Common myeloid progenitor, CD34-positive (primary cell): ENCODE measurements at regions not wholly inside any gene's neighbourhood (a gene's known extent, or its start where the extent isn't known, plus 50 kb on each side); places are given as distances from the start of the nearest gene placed in this dataset.

Source experiments
- CTCF ChIA-PET: fragments of 350-600 bp; sonication (Branson Sonifier 250); formaldehyde crosslinking; loops from one replicate; lab custom pipeline; 2021; ENCODE audit warnings: antibody characterized with exemption; lab: Charles Lee
- POLR2A ChIA-PET: fragments of 350-600 bp; sonication (Branson Sonifier 250); formaldehyde crosslinking; loops from one replicate; lab custom pipeline; 2021; ENCODE audit warnings: antibody characterized with exemption; lab: Charles Lee
- DNase-seq, 3 donors: peaks; one replicate each; pipeline versions ENCODE4 v3.0.0 to v3.0.0-alpha.2; 2013
- H3K27ac ChIP-seq, 2 experiments: 1 replicate in 1 of 2; 2 replicates in 1 of 2; pipeline ENCODE4 v1.7.0; 2013; ENCODE audit warnings: inconsistent platforms in 2 of 2, low read length in 2 of 2, mild to moderate bottlenecking in 2 of 2, low read depth in 1 of 2, moderate library complexity in 1 of 2; ENCODE audit not compliant: severe bottlenecking in 2 of 2, insufficient read depth in 1 of 2, poor library complexity in 1 of 2
- H3K27me3 ChIP-seq, 5 experiments: replicated peaks in 2 of 5; 1 replicate in 3 of 5; 2 replicates in 2 of 5; pipeline versions ENCODE4 v1.6.1 to v1.7.0; 2013; ENCODE audit warnings: low read length in 4 of 5, mild to moderate bottlenecking in 2 of 5, moderate library complexity in 2 of 5, inconsistent platforms in 1 of 5; ENCODE audit not compliant: insufficient read depth in 5 of 5, control insufficient read depth in 4 of 5
- H3K36me3 ChIP-seq, 4 experiments: 1 replicate in 2 of 4; 2 replicates in 2 of 4; pipeline versions ENCODE4 v1.6.1 to v1.7.0; 2013; ENCODE audit warnings: low read length in 3 of 4, control low read depth in 1 of 4, mild to moderate bottlenecking in 1 of 4; ENCODE audit not compliant: control insufficient read depth in 4 of 4, insufficient read depth in 4 of 4
- H3K4me1 ChIP-seq, 4 experiments: 1 replicate in 3 of 4; 2 replicates in 1 of 4; pipeline versions ENCODE4 v1.6.1 to v1.7.1; 2013; ENCODE audit warnings: low read length in 3 of 4, mild to moderate bottlenecking in 3 of 4, control low read depth in 1 of 4, inconsistent platforms in 1 of 4, moderate library complexity in 1 of 4; ENCODE audit not compliant: control insufficient read depth in 4 of 4, insufficient read depth in 4 of 4; ENCODE audit errors: control extremely low read depth in 1 of 4
- H3K4me3 ChIP-seq, 7 experiments: 1 replicate in 4 of 7; 2 replicates in 3 of 7; pipeline versions ENCODE4 v1.5.1 to v1.7.0; 2013; ENCODE audit warnings: mild to moderate bottlenecking in 7 of 7, low read length in 6 of 7, moderate library complexity in 6 of 7, inconsistent platforms in 2 of 7, low read depth in 2 of 7, control low read depth in 1 of 7; ENCODE audit not compliant: insufficient read depth in 4 of 7, control insufficient read depth in 1 of 7; ENCODE audit errors: extremely low read depth in 1 of 7
- H3K9me3 ChIP-seq, 5 experiments: 1 replicate in 4 of 5; 2 replicates in 1 of 5; pipeline versions ENCODE4 v1.6.1 to v1.7.1; 2013; ENCODE audit warnings: low read length in 4 of 5, mild to moderate bottlenecking in 2 of 5, inconsistent platforms in 1 of 5, low read depth in 1 of 5, moderate library complexity in 1 of 5; ENCODE audit not compliant: control insufficient read depth in 4 of 5, insufficient read depth in 2 of 5; ENCODE audit errors: control extremely low read depth in 1 of 5
- WGBS: methylation state at CpG from one replicate; pipeline ENCODE4 v1.1.5; 2013; ENCODE audit not compliant: insufficient coverage; 5-methylcytosine and 5-hydroxymethylcytosine counted together

DNA sequence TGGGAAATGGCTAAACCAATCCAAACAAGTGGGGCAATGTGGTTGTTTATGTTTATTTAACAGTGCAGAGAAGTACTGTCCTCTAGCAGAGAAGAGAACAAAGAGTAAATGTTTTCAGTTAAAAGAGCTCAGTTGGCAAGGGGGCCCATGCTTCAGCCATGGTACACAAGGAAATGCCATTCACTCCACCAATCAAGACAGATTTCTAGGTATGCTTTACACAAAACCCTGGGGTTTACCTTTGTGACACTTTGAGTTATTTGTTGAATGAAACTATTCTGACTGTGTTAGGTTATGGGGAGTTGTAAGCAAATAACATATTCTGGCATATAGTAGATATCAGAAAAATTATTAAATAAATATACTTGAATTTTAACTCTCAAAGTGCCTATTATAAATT is 228.5 kb upstream of the MME start:
- Histone ChIP-seq H3K4me1 (no peaks in the 10 kb centered on the region), H3K27ac (no peak overlapping the region), H3K36me3 (no peaks in the 10 kb centered on the region), H3K4me3 (no peak overlapping the region), H3K27me3 (no peaks in the 10 kb centered on the region), H3K9me3 (no peaks in the 10 kb centered on the region)
- no peak for DNase-seq
- CTCF ChIA-PET, result interaction anchor here (1.7 kb wide), 1 partner anchor 10 kb away, joined by 4 read pairs; no protein-coding TSS in a partner anchor
- POLR2A ChIA-PET, result no interaction called here

DNA sequence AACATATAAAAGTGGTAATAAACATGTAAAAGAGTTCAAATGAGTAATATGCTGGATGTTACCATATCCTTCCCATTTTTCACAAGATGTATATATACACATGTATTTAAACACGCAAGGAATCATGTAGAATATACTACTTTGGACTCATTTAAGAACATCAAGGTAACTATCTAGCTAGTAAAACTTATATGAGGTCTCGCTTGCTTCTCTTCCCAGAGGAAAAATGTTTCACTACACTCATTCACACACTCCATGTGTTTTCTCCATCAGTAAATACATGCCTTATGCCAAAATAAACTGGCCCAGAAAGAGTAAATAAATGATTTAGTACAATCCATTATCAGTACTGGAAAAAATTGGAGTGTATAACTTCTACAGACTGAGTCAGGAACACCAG is 229.2 kb upstream of the MME start:
- 100% methylated on average over 2 of the region's 2 CpGs for WGBS
- H3K36me3 ChIP-seq, result no peaks in the 10 kb centered on the region

DNA sequence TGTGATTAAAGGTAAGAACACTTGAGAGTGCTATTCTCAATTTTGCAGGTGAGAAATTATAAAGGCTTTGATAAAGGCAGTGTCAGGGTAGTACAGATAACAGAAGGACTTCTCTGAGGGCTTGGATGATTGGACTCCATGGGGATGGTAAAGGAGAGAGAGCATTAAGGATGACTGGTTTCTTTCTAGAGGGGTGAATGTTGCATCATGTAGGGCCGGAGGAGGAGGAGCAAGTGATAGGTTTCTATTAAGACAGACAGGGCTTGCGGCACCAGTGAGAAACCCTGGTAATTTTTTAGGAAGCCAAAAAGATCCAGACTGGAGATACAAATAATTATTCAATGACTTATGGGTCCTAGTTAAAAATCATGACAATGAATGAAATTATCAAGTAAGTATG is 230.7 kb upstream of the MME start:
- CTCF ChIA-PET, result no interaction called here
- no peak overlapping the region for H3K4me3 ChIP-seq
- no peak for DNase-seq
- 56% methylated on average over 1 of the region's 2 CpGs for WGBS
- peaks cover 0 to 13% (median 7%) of the 10 kb centered on the region in 4 experiments for H3K4me1 ChIP-seq
- no peaks in the 10 kb centered on the region for H3K27me3 ChIP-seq
- H3K36me3 ChIP-seq, result no peaks in the 10 kb centered on the region
- H3K27ac ChIP-seq, result no peak overlapping the region
- no peaks in the 10 kb centered on the region for H3K9me3 ChIP-seq
- POLR2A ChIA-PET, result no interaction called here

More for the DNA sequence above, 229.2 kb upstream of the MME start:
- Histone ChIP-seq H3K27me3 (no peaks in the 10 kb centered on the region), H3K9me3 (no peaks in the 10 kb centered on the region), H3K27ac (no peak overlapping the region), H3K4me3 (no peak overlapping the region), H3K4me1 (no peaks in the 10 kb centered on the region)
- no peak for DNase-seq
- ChIA-PET CTCF (interaction anchor here (1.7 kb wide), 1 partner anchor 11 kb away, joined by 4 read pairs; no protein-coding TSS in a partner anchor), POLR2A (no interaction called here)

DNA sequence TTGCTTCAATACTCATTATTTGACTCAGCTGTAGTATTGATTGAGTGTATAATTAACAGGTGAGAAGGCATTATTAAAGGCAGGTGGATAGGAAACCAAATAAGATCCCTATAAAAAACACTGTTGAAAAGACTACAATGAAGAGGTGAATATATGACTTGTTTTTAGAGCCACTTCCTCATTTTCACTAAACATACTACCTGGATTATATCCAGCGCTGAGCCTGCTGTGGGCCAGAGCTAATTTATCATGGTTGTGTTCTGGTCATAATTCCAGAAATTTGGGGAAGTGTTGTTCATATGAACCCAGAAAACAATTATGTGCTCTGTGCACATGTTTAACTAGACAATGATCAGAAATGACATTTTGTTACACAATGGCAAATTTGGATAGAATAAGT is 235.3 kb upstream of the MME start:
- no CpG with 5 or more reads among the region's 1 CpG for WGBS
- Histone ChIP-seq H3K4me3 (no peak overlapping the region), H3K4me1 (peaks cover 0 to 13% (median 7%) of the 10 kb centered on the region in 4 experiments), H3K27me3 (no peaks in the 10 kb centered on the region), H3K27ac (no peak overlapping the region), H3K36me3 (no peaks in the 10 kb centered on the region), H3K9me3 (no peaks in the 10 kb centered on the region)
- POLR2A ChIA-PET, result no interaction called here
- DNase-seq, result peak; percentile 52 to 90 (median 86)
- CTCF ChIA-PET, result no interaction called here

DNA sequence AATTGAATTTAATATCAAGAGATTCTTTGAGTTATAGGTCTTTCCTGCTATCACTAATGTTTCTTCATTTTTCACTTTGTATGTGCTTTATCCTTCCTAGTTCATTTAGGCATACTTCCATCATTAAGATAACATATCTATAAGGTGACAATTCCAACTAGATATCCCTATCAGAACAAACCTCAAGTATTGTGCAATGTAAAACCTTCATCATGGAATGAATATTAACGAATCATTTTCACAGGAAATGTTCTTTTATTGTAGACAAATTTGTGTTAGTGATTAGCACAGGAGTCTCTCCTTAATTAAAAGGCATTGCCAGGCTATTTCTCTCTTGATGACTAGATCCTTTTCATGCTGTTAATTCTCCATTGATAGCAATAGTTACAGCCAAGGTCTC is 236.5 kb upstream of the MME start:
- no peak overlapping the region for H3K4me3 ChIP-seq
- 40% methylated on average over 1 of the region's 1 CpG for WGBS
- H3K4me1 ChIP-seq, result peaks cover 0 to 13% (median 7%) of the 10 kb centered on the region in 4 experiments
- H3K36me3 ChIP-seq, result no peaks in the 10 kb centered on the region
- CTCF ChIA-PET, result no interaction called here
- DNase-seq, result no peak
- POLR2A ChIA-PET, result no interaction called here
- H3K27ac ChIP-seq, result no peak overlapping the region
- H3K27me3 ChIP-seq, result no peaks in the 10 kb centered on the region
- no peaks in the 10 kb centered on the region for H3K9me3 ChIP-seq

DNA sequence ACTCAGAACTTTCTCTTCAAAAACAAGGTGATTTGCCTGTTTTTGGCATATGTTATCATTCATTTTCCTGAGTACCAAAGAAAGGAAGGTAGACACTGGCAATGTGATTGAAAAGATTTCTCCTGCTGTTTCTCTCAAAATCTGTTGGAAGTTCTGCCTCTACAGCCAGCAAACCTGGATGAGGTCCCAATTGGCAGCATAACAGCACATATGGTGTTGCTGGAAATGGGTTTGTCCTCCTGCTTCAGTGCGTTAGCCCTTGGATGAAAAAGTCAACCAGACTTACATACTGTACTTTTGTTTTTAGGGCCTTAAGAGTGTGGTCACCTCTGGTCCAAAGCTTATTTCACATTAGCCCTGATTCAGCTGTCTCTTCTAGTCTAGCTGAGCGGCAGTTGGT is 237.6 kb upstream of the MME start:
- H3K9me3 ChIP-seq, result no peaks in the 10 kb centered on the region
- no peak overlapping the region for H3K27ac ChIP-seq
- WGBS, result 100% methylated on average over 1 of the region's 2 CpGs
- no peak overlapping the region for H3K4me3 ChIP-seq
- ChIA-PET CTCF (no interaction called here), POLR2A (no interaction called here)
- no peaks in the 10 kb centered on the region for H3K27me3 ChIP-seq
- no peak for DNase-seq
- peaks cover 0 to 13% (median 7%) of the 10 kb centered on the region in 4 experiments for H3K4me1 ChIP-seq
- H3K36me3 ChIP-seq, result no peaks in the 10 kb centered on the region

DNA sequence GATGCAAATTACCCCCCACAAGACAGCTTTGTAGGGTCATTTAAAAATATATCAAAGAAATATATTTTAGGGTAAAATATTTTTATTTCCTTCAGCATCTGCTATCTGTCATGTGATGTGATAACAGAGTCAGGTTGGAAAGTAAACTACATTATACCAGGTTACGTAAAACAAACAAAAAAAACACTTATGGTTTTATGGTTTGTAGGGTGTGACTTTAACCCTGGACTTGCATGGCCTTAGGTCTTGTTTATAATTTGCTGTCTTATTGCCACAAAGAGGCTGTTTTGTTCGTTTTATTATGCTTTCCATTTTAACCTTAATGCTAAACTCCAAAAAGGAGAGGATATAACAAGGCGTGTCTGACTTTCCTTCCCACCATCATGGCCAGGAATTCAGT is 244.5 kb upstream of the MME start:
- Histone ChIP-seq H3K36me3 (no peaks in the 10 kb centered on the region), H3K4me1 (no peaks in the 10 kb centered on the region), H3K9me3 (no peaks in the 10 kb centered on the region), H3K4me3 (no peak overlapping the region), H3K27me3 (no peaks in the 10 kb centered on the region), H3K27ac (no peak overlapping the region)
- WGBS, result 80% methylated on average over 2 of the region's 3 CpGs
- DNase-seq, result no peak
- POLR2A ChIA-PET, result no interaction called here
- CTCF ChIA-PET, result no interaction called here
